Ishikawa (cell line): ENCODE measurements at regions not wholly inside any gene's neighbourhood (a gene's known extent, or its start where the extent isn't known, plus 50 kb on each side); places are given as distances from the start of the nearest gene placed in this dataset.

Experiments
- CEBPB ChIP-seq: IDR thresholded peaks from 2 replicates; pipeline ENCODE4 v1.6.1; 2012
- CREB1 ChIP-seq: IDR thresholded peaks from 2 replicates; pipeline ENCODE4 v1.6.1; 2012; ENCODE audit warnings: low read depth
- EGR1 ChIP-seq: IDR thresholded peaks from 2 replicates; pipeline ENCODE4 v1.6.1; 2012
- EP300 ChIP-seq: IDR thresholded peaks from 2 replicates; pipeline ENCODE4 v1.6.1; 2012; ENCODE audit warnings: borderline replicate concordance
- FOXM1 ChIP-seq: IDR thresholded peaks from 2 replicates; pipeline ENCODE4 v1.6.1; 2012; ENCODE audit warnings: low read depth, borderline replicate concordance
- NFIC ChIP-seq: IDR thresholded peaks from 2 replicates; pipeline ENCODE4 v1.6.1; 2012
- RAD21 ChIP-seq: IDR thresholded peaks from 2 replicates; pipeline ENCODE4 v1.6.1; 2012; ENCODE audit warnings: low read depth
- TAF1 ChIP-seq: IDR thresholded peaks from 2 replicates; pipeline ENCODE4 v1.6.1; 2012; ENCODE audit warnings: low read depth, mild to moderate bottlenecking
- TCF12 ChIP-seq: IDR thresholded peaks from 2 replicates; pipeline ENCODE4 v1.6.1; 2012; ENCODE audit warnings: low read depth
- TEAD4 ChIP-seq: IDR thresholded peaks from 2 replicates; pipeline ENCODE4 v1.6.1; 2012
- USF1 ChIP-seq: IDR thresholded peaks from 2 replicates; pipeline ENCODE4 v1.6.1; 2012
- YY1 ChIP-seq: IDR thresholded peaks from 2 replicates; pipeline ENCODE4 v1.6.1; 2012; ENCODE audit warnings: low read depth
- ZBTB7A ChIP-seq: IDR thresholded peaks from 2 replicates; pipeline ENCODE4 v1.6.1; 2012; ENCODE audit warnings: low read depth
- TF ChIP-seq, protein P1 (sequence below): IDR thresholded peaks from 2 replicates; pipeline ENCODE4 v1.6.1; 2012
- TF ChIP-seq, protein P2 (sequence below): IDR thresholded peaks from 2 replicates; pipeline ENCODE4 v1.6.1; 2012; ENCODE audit warnings: low read depth, mild to moderate bottlenecking

DNA sequence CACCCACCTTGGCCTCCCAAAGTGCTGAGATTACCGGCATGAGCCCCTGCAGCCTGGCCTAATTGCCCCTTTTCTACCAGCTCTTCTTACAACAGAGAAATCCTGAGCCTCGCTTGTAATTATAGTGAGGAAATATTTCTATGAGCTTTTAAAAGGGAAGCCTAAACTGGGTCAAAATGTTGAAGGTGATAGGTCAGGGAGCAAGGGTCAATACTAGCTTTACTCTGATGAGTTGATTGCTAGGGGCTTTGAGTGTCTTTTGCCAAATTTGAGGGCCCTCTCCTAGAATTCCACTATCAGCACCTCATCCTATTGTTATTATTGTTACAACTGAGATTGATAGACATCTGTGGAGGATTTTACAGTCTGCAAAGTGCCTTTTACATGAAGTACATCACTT is 62.4 kb upstream of the PIAS1 start:
- TF ChIP-seq YY1 (no peak), USF1 (no peak), TEAD4 (no peak), NFIC (no peak), CEBPB (no peak), CREB1 (no peak), TCF12 (no peak), FOXM1 (no peak), EP300 (no peak), EGR1 (no peak), TAF1 (no peak), RAD21 (no peak), ZBTB7A (no peak)
- TF ChIP-seq, protein P1, sequence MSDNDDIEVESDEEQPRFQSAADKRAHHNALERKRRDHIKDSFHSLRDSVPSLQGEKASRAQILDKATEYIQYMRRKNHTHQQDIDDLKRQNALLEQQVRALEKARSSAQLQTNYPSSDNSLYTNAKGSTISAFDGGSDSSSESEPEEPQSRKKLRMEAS = no peak
- TF ChIP-seq, protein P2, sequence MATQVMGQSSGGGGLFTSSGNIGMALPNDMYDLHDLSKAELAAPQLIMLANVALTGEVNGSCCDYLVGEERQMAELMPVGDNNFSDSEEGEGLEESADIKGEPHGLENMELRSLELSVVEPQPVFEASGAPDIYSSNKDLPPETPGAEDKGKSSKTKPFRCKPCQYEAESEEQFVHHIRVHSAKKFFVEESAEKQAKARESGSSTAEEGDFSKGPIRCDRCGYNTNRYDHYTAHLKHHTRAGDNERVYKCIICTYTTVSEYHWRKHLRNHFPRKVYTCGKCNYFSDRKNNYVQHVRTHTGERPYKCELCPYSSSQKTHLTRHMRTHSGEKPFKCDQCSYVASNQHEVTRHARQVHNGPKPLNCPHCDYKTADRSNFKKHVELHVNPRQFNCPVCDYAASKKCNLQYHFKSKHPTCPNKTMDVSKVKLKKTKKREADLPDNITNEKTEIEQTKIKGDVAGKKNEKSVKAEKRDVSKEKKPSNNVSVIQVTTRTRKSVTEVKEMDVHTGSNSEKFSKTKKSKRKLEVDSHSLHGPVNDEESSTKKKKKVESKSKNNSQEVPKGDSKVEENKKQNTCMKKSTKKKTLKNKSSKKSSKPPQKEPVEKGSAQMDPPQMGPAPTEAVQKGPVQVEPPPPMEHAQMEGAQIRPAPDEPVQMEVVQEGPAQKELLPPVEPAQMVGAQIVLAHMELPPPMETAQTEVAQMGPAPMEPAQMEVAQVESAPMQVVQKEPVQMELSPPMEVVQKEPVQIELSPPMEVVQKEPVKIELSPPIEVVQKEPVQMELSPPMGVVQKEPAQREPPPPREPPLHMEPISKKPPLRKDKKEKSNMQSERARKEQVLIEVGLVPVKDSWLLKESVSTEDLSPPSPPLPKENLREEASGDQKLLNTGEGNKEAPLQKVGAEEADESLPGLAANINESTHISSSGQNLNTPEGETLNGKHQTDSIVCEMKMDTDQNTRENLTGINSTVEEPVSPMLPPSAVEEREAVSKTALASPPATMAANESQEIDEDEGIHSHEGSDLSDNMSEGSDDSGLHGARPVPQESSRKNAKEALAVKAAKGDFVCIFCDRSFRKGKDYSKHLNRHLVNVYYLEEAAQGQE = no peak

- no peak for TF ChIP-seq TAF1
Observed at GRCh38 chr15:67992411-67992810, 61.7 kb upstream of the PIAS1 start.

GRCh38 chr15:67992834-67993233 is 61.3 kb upstream of the PIAS1 start:
- TF ChIP-seq TAF1 (no peak), FOXM1 (no peak), YY1 (no peak), CREB1 (no peak), ZBTB7A (no peak)

DNA sequence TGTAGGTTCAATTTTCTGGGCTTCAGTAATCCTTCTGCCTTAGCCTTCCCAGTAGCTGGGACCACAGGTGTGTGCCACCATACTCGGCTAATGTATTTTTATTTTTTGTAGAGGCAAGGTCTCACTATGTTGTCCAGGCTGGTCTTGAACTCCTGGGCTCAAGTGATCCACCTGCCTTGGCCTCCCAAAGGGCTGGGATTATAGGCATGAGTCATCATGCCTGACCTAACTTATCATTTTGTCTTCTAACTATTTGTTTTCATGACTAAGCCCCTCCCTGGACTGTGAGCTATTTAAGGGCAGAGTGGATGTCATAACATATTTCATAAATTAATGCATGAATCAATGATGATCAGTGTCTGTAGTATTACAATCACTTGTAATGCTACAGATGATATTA is 56.1 kb upstream of the PIAS1 start:
- no peak for TF ChIP-seq TAF1
- TF ChIP-seq EP300 = no peak
- no peak for TF ChIP-seq ZBTB7A
- TF ChIP-seq EGR1 = no peak
- no peak for TF ChIP-seq RAD21
- no peak for TF ChIP-seq CREB1
- no peak for TF ChIP-seq YY1
- no peak for TF ChIP-seq FOXM1
- TF ChIP-seq, protein P1 = no peak
- TF ChIP-seq USF1 = no peak
- no peak for TF ChIP-seq TEAD4
- TF ChIP-seq, protein P2 = no peak

DNA sequence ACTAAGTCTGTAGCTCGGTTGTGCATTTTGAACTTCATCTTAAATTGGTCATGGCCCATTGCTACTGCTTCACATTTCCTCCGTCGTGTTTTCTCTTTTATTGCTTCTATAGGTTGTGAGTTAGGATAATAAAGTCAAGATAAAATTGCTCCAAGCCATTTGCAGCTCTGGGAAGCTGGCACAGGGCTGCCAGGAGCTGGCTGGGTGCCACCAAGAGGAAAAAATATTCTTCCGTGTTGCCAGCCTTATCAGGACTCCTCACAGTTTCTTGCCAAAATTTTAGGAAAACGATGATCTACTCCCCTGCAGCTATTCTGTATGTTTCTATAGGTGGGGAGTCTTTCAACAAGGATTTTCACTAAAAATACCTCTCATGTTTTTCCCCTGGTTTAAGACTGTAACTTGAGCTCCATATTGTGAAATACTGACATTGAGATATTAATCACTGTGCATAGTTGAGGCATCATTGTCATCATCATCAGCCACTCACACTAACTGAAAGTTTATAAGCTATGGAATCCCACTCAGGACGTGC is 55.4 kb upstream of the PIAS1 start:
- TF ChIP-seq USF1 (no peak), TCF12 (no peak), FOXM1 (no peak), TEAD4 (peak; percentile 21; the same call in 1 of the 2 replicates), NFIC (peak; percentile 57), CEBPB (peak; percentile 90)
- TF ChIP-seq, protein P1 = no peak

- TF ChIP-seq TEAD4 = no peak
- TF ChIP-seq, protein P2 = no peak
Observed at GRCh38 chr15:67999320-68000100, 54.6 kb upstream of the PIAS1 start.
